SU-DHL-6 (cell line): ENCODE measurements at regions not wholly inside any gene's neighbourhood (a gene's known extent, or its start where the extent isn't known, plus 50 kb on each side); places are given as distances from the start of the nearest gene placed in this dataset.

Experiments used
- H2AFZ ChIP-seq: fragments of 200-600 bp; sonication (generic); 2 replicates; pipeline ENCODE4 v1.6.1; 2014; ENCODE audit warnings: low read depth, mild to moderate bottlenecking, moderate library complexity, mixed read lengths, antibody characterized with exemption, low read length; ENCODE audit not compliant: severe bottlenecking
- H3F3A ChIP-seq: fragments of 200-600 bp; shearing (Covaris generic); 2 replicates; pipeline ENCODE4 v1.6.0; 2016; ENCODE audit warnings: antibody characterized with exemption, mild to moderate bottlenecking; ENCODE audit not compliant: insufficient read depth
- H3K27ac ChIP-seq: fragments of 200-600 bp; sonication (generic); 2 replicates; pipeline ENCODE4 v1.5.1; 2016; ENCODE audit warnings: low read depth, mild to moderate bottlenecking, low read length, moderate library complexity, mixed read lengths
- H3K27me3 ChIP-seq: fragments of 200-600 bp; sonication (generic), shearing (Covaris generic); 2 replicates; pipeline ENCODE4 v1.6.0; 2014; ENCODE audit warnings: mild to moderate bottlenecking, low read length
- H3K36me3 ChIP-seq: fragments of 200-600 bp; sonication (generic); 2 replicates; pipeline ENCODE4 v1.6.1; 2014; ENCODE audit warnings: mild to moderate bottlenecking, low read length, mixed read lengths
- H3K4me2 ChIP-seq: fragments of 300-600, 200-600 bp; shearing (Covaris generic), sonication (generic); 2 replicates; pipeline ENCODE4 v1.6.0; 2014; ENCODE audit warnings: low read length, low read depth, mild to moderate bottlenecking; ENCODE audit not compliant: poor library complexity, severe bottlenecking
- H3K4me3 ChIP-seq: fragments of 200-600 bp; sonication (generic); 2 replicates; pipeline ENCODE4 v1.5.1; 2014; ENCODE audit warnings: antibody characterized with exemption, low read length, mild to moderate bottlenecking, mixed read lengths; ENCODE audit not compliant: insufficient read depth, poor library complexity, severe bottlenecking
- H3K79me2 ChIP-seq: fragments of 200-600 bp; sonication (generic); 2 replicates; pipeline ENCODE4 v1.6.1; 2014; ENCODE audit warnings: mild to moderate bottlenecking, low read length, moderate library complexity; ENCODE audit not compliant: insufficient read depth
- H3K9ac ChIP-seq: fragments of 200-600 bp; sonication (generic); 2 replicates; pipeline ENCODE4 v1.7.0; 2014; ENCODE audit warnings: mild to moderate bottlenecking, low read length
- H3K9me2 ChIP-seq: fragments of 200-600 bp; sonication (generic); replicated peaks from 2 replicates; pipeline ENCODE4 v1.6.1; 2014; ENCODE audit warnings: low read length; ENCODE audit not compliant: insufficient read depth
- H3K9me3 ChIP-seq: fragments of 200-600 bp; sonication (generic); 2 replicates; pipeline ENCODE4 v1.6.1; 2014; ENCODE audit warnings: low read length, mixed read lengths; ENCODE audit not compliant: insufficient read depth
- H4K20me1 ChIP-seq: fragments of 200-600 bp; sonication (generic); 2 replicates; pipeline ENCODE4 v1.6.1; 2014; ENCODE audit warnings: low read depth, mild to moderate bottlenecking, antibody characterized with exemption, low read length, moderate library complexity, mixed read lengths
- EZH2phosphoT487 ChIP-seq: fragments of 200-600 bp; sonication (generic), shearing (Covaris generic); conservative IDR thresholded peaks from 2 replicates; pipeline ENCODE4 v1.6.1; 2018; ENCODE audit warnings: mild to moderate bottlenecking, antibody characterized with exemption, low read length, moderate library complexity, mixed read lengths
- TF ChIP-seq, protein P1 (sequence below): fragments of 200-600 bp; sonication (generic); IDR thresholded peaks from one replicate; pipeline ENCODE4 v1.5.1; 2017; ENCODE audit warnings: antibody characterized with exemption, mild to moderate bottlenecking, low read length, moderate library complexity; ENCODE audit not compliant: insufficient read depth, poor library complexity, severe bottlenecking

DNA sequence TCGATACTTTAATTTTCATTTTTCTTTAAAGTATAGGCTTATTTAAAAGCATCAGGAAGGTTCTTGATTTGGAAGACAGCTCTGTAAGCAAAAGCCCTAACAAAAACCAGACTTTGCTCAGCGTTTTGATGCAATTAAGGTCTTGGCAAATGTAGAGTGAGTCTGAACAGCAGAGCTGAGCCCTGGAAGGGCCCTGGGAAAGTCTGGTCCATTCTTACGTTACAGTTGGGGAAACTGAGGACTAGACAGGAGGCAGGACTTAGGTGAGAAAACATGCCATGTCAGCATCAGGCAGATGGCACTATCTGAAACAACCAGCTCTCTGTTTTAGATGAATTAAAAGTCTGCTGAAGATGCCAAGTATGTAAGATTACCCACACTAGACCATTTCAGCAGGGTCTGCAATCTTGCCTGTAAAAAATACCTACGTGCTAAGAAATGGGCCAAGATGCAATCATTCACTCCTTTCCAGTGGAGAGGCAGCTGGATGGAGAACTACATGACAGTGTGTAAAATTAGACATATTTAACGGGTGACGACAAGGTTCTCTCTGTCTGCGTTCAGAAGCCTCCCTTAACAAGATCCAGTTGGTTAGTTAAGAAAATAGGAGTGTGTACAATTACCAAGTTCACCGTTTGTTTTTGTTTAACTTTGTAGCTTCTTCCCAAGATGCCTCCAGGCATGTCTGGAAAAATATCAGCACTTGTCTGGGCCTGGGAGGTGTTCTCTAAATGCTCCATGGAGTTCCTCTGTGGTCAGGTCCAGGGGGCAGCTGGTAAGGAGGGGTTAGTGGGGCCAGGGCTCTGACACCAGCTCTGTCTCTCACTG, 502.3 kb upstream of the ZMIZ1 start:
- Histone ChIP-seq H3K27ac (no peak overlapping the region), H3K9me2 (no peaks in the 10 kb centered on the region), H3F3A (no peaks in the 10 kb centered on the region), H2AFZ (no peak overlapping the region), H3K36me3 (no peaks in the 10 kb centered on the region), H3K4me3 (no peak overlapping the region), H3K79me2 (no peaks in the 10 kb centered on the region), H4K20me1 (no peaks in the 10 kb centered on the region), H3K27me3 (no peaks in the 10 kb centered on the region), H3K4me2 (no peak overlapping the region), H3K9me3 (no peaks in the 10 kb centered on the region), H3K9ac (no peak overlapping the region)
- TF ChIP-seq, protein P1, sequence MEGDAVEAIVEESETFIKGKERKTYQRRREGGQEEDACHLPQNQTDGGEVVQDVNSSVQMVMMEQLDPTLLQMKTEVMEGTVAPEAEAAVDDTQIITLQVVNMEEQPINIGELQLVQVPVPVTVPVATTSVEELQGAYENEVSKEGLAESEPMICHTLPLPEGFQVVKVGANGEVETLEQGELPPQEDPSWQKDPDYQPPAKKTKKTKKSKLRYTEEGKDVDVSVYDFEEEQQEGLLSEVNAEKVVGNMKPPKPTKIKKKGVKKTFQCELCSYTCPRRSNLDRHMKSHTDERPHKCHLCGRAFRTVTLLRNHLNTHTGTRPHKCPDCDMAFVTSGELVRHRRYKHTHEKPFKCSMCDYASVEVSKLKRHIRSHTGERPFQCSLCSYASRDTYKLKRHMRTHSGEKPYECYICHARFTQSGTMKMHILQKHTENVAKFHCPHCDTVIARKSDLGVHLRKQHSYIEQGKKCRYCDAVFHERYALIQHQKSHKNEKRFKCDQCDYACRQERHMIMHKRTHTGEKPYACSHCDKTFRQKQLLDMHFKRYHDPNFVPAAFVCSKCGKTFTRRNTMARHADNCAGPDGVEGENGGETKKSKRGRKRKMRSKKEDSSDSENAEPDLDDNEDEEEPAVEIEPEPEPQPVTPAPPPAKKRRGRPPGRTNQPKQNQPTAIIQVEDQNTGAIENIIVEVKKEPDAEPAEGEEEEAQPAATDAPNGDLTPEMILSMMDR = no peak
- TF ChIP-seq EZH2phosphoT487 = no peak

DNA sequence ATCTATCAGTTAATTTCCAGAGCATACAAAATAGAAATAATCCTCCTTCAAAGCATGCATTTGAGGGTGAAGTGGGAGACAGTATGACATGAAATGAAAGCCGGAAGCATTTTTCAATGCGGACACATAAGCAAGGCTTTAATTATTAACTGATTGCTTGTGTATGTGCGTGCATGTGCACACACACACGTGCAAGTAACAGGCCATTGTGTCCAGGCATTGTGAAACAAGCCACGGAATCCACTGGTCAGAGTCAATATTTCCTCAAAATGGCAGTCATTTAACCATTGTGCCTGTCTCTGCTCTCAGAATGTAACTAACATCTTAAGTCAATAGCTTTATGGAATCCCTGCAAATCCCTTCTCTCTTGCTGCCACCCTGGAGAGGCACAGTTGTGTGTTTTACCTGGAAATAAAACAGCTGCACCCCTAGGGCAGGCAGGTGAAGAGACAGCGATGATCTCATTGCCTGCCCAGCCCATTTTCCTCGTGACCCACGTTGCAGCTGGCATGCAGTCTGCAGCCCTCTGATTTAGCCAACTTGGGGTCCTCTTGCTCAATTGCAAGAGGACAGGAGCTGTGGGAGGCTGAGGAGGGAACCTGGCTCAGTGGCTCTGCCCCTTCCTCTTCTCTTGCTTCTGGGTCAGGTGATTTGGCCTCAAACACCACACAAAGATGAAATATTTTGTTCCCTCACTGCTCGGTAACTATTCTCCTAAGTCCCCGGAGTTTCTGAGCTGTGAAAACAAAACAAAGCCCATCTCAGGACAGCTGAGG, 500.9 kb upstream of the ZMIZ1 start:
- TF ChIP-seq, protein P1 = no peak
- no peak for TF ChIP-seq EZH2phosphoT487
- no peaks in the 10 kb centered on the region for H3K9me3 ChIP-seq
- no peaks in the 10 kb centered on the region for H3F3A ChIP-seq
- H3K4me3 ChIP-seq = no peak overlapping the region
- no peak overlapping the region for H3K4me2 ChIP-seq
- H4K20me1 ChIP-seq = no peaks in the 10 kb centered on the region
- no peaks in the 10 kb centered on the region for H3K36me3 ChIP-seq
- H2AFZ ChIP-seq = no peak overlapping the region
- no peaks in the 10 kb centered on the region for H3K9me2 ChIP-seq
- no peaks in the 10 kb centered on the region for H3K27me3 ChIP-seq
- no peak overlapping the region for H3K9ac ChIP-seq
- H3K27ac ChIP-seq = no peak overlapping the region
- H3K79me2 ChIP-seq = no peaks in the 10 kb centered on the region

DNA sequence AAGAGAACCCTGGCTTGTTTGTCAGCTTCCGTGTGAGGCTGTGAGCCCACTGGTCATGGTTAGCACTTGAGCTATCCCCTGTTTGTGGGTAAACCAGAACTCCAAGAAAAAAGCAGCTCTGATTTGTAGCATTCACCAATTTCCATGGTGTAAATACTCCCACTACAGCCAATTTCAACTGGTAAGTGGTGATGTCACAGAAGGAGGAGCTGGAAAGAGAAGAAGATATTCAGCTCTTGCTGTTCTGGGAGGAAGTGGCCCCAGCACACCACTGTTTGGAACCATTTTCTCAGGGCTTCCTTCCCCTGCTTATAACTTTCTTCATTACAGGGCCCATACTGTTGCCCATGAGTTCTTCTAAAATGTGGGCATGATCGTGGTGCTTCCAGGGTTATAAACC, 500.1 kb upstream of the ZMIZ1 start:
- no peak overlapping the region for H3K27ac ChIP-seq
- no peak overlapping the region for H2AFZ ChIP-seq
- H3K36me3 ChIP-seq = no peaks in the 10 kb centered on the region
- no peak overlapping the region for H3K4me3 ChIP-seq
- no peak overlapping the region for H3K4me2 ChIP-seq
- H4K20me1 ChIP-seq = no peaks in the 10 kb centered on the region
- H3F3A ChIP-seq = no peaks in the 10 kb centered on the region
- no peaks in the 10 kb centered on the region for H3K79me2 ChIP-seq
- H3K27me3 ChIP-seq = no peaks in the 10 kb centered on the region
- H3K9me2 ChIP-seq = no peaks in the 10 kb centered on the region
- no peak for TF ChIP-seq EZH2phosphoT487
- TF ChIP-seq, protein P1 = no peak
- no peaks in the 10 kb centered on the region for H3K9me3 ChIP-seq
- no peak overlapping the region for H3K9ac ChIP-seq
